GM19463 (cell line): ENCODE measurements at regions not wholly inside any gene's neighbourhood (a gene's known extent, or its start where the extent isn't known, plus 50 kb on each side); places are given as distances from the start of the nearest gene placed in this dataset.

Source experiments
- ATAC-seq: cut with Tn5 transposase; IDR thresholded peaks from one replicate; pipeline ENCODE4 v1.9.1; 2021; ENCODE audit warnings: mild to moderate bottlenecking, moderate library complexity; ENCODE audit not compliant: unreplicated experiment

DNA sequence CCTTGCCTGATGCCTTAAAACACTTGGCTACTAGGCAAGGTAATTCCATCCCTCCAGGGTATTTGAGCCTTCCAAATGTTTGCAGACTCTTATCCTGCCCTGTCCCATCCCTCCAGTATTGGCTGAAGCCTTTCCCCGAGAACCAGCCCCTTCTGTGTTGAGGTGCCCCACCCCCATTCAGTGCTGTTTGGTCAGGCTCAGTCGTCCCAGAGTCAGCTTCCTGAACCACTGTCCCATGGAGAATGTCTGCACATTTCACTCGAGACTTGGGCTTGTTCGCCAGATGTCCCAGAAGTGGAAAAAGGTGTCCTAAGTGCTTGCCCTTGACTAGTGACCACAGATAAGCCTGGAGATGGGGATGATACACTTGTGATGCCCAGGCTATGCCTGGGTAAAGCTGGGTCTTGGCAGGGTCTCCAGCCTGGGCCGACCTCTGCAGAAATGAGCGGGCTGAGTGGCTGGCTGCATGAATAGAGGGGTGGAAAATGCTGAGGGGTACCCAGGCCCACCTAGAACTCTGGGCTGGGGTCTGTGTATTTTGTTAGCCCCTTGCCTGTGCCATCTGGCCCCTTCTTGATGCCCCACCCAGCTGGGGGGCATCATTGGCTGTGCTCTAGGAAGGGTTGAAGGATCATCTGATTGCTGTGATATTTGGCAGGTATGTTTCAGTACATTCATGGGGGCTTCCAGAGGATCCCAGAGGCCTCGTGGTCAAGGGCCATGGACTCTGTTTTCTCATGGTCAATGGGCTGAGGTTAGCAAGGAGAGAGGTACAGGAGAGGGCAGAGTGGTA, 178.4 kb downstream of the MACROH2A1 start:
- no peak for ATAC-seq

DNA sequence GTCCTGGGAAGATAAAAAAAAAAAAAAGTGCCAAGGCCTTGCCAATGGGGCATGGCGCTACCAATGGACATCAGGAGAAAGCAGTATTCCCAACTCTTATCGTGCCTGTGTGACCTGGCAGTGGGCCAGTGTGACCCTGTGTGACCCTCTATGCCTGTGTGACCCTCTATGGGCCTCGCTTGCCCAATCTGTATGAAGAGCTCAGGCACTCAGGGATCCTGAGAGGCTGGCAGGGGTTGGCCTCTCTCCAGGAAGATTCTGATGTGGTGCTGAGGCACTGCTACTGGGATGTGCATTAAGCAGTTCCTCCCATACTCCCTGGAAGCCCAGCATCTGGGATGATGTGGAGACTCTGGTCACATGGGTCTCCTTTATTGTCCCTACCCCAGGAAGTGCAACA, 179.2 kb downstream of the MACROH2A1 start:
- ATAC-seq = no peak

DNA sequence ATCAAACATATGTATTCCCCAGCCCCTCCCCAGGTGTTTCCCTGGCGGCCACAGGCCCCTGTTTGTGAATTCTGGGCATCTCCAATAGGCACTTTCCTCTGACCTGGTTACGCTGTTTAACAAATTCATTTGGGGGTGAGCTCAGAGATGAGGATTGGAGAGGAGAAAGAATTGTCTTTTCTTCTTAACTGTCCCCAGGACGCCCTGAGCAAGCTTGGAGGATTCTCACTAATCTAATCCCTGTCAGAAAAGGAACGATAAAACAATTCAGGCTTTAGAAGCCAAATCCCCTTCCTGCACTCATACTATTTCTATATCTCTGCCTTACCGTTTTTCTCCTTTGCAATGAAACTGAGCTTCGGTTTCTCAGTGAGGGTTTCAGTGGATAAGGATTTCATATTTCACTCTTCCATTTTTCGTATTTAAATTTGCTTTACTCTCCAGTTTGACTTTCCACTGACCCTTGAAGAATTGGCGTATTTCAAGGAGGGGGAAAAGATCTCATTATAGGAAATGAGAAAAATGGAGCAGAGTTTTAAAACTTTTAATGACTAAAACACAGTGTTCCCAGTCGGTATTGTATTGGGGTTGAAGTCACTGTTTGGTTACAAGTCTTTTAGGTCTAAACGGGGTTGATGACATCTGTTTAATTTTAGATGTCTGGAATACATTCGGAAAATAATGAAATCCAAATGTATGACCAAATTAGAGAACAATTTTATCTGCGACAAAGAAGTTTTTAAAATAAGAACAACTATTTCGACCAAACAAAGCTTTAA, 180.1 kb downstream of the MACROH2A1 start:
- ATAC-seq = no peak

DNA sequence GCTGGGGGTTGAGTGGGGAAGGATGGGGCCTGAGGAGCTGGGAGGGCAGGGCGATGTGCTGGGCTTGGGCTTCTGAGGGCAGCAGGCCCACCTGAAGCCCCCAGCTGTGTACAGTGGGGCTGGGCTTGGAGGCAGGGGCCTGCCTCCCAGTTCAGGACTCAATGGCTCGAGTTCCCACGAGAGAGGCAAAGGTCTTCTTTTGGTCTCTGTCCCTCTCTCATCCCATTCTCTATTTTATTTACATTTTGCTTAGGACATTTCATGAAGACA, 180.6 kb downstream of the MACROH2A1 start:
- no peak for ATAC-seq

DNA sequence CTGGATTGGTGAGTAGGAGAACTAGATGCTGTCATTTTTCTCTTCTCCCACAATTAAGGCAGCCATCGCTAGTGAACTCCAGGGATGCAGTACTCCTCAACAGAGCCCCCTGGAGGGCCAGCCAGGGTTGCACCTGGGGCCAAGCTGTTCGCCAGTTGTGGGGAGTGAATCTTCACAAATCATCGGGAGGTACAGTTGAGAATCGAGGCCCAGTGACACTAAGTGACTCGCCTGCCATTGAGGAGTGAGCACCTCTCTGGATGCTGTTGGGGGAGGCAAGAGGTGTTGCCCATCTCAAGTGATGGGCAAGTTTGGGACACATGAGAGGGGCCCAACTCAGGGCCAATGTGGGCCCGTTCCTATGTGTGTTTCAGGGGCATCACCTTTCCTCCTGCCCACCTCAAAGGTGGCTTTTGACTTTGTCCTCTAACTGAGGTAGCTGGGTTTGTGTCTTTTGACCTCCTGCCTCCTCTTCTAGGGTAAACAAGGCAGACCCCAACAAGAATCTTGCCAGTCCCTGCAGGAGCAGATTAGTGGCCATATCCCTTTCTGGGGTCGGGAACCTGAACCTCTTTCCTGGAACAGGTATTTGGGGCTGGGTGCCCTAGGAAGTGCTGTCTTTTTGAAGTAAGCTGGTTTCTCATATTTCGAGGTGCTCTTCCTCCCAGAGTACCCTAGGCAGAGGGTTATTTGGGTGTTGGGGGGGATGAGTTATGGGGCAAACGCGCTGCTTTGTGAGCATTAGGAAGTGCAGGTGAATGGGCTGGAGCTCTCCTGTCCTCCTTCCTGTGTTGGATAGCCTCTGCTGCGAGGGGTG, 181.2 kb downstream of the MACROH2A1 start:
- no peak for ATAC-seq

DNA sequence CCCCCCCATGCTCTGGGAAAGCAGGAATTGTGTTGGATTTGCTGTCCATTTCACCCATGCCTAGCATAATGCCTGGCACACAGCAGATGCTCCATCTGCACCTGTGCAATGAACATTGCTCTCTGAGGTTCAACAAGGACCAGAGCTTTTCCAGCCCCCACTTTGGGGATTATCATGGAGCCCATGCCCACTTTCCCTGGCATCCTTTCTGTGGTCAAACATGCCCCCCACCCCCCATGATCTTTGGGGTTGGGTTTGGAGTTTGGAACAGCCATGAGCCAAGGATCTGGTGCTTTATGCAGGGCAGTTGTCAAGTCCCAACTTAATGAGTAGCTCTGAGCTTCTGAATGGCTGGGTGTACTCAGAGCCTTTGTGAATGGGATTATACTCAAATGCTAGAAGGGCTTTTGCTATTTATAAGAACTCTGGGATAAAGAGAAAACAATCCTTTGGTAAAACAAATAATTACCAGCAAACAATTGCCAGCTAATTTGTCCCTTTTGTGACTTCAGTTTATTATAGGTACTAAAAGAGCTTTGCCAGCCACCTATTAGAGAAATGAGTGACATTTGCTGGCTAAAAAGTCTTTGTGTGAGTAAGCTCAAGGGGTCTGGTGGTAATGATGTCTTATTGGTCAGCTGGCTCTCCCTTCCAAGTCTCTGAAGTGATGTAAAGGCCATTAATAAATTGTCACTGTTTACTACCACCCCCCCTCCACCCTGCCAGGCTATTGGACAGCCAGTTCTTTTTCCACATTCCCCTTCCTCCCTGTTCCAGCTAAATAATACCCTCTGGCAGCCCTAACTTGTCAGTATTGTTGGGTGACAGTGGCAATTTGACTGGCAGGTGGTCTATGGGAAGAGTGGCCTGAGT, 182.3 kb downstream of the MACROH2A1 start:
- ATAC-seq = no peak

DNA sequence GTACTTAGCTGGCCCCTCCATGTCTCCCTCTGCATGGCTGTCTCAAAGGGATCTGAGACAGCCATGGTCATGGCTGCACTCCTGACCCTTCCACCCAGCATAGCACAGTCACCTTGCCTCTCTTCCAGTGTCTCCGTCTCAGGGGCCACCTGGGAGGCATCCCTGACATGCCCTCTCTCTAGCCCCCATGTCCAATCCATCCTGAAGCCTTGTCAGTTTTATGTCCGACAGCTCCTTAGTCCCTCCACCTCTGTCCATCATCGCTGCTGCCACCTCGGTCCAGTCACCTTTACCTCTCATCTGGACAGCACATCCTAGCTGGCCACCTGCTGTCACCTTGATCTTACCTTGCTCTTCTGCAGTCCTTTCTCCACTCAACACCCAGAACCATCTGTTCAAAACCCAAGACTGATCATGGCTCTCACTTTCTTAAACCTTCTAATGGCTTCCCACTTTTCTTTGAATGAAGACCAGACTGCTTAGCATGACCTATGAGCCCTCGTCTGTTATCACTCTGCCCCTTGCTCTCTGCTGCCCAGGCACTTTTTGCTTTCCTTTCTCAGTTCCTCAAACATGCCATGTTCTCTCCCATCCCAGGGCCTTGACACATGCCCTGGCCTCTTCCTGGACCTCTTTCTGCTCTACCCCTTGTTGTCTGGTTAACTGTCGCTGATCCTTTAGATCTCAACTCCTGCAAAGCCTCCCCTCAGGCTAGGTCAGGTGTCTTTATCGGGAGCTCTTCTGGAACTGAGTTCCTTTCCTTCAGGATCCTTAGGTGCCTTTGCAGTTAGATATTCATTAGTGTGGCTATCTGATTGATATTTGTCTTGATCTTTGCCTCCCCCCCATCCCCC, 181.8 kb upstream of the PITX1 start:
- no peak for ATAC-seq

DNA sequence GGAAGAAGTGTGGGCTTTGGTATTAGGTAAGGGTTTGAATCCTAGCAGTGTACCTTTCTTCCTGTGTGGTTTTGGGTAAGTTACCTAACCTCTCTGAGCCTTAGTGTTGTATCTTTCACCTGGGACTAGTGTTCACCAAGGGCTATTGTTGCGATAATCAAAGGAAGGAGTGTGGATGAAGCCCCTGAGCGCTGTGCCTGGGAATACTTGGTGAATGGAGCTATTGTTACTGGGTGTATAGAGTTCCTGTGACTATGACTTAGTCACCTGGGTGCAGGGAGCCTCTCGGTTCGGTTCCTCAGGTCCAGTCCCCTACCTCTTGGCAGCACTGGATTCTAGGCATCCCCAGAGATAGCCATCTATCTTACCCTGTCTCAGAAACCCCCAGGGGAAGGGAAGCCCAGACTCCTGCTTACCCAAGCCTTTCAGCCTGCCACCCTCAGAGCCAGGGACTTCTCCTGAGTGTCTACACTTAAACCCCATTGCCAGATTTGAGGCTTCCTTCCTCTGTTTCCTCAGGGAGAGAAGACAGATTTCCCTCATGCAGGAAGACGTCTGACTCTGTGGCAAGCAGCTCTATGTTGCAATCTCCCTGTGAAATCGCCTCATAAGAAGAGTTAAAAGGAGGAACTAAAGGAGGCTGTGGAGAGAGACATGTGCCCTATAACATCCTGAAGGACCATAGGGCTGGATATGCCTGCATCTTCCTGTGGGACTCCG, 181.0 kb upstream of the PITX1 start:
- ATAC-seq = no peak

DNA sequence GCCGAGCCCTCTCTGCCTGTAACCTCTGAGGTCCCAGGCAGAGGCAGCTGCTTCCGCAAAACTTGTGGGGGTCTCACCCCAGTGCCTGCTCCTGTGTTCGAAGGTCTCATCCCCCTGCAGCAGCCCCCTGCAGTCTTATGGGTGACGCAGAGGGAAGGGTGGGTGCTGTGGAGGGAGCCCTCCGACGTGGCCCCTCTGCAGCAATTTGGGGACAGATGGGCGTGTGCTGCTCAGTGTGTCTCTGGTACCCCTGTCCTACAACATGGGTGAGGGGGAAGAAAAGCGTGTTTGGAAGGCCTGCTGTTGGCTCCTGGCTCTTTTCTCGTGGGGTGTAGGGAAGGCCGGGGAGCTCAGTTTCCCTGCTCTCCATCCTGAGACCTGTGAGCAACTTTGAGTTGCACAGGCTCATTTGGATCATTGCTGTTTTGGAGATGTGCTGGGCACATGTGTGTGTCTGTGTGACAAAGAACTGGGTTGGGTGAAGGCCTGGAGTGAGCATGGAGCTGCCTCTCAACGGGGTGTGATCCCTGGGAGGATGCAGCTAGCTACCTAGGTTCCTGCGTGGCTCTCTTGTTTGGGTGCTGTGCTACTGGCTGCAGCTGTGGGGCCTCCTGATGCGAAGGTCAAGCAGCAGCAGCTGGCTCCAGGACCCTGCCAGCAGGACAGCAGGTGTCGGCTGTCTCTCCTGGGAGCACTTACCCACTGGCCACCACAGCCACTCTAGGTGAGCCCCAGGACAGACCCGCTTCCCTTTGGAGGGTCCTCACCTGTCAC, 179.6 kb upstream of the PITX1 start:
- no peak for ATAC-seq

DNA sequence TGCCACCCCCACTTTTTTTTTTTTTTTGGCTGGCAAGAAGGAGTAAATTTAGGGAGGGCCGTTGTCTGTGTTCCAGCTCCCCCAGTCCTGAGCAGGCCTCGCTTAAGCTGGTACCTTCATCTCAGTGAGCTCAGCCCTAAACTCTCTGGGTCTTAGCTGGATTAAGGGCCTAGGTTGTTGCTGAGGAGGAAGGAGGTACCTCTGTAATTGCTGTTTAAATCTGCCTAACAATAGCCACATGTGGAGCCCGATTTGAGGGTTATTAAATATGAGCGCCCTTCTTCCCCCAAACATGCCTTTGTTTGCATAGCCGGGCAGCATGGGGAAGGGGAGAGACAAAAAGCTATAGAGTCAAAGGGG, 179.0 kb upstream of the PITX1 start:
- ATAC-seq = no peak

DNA sequence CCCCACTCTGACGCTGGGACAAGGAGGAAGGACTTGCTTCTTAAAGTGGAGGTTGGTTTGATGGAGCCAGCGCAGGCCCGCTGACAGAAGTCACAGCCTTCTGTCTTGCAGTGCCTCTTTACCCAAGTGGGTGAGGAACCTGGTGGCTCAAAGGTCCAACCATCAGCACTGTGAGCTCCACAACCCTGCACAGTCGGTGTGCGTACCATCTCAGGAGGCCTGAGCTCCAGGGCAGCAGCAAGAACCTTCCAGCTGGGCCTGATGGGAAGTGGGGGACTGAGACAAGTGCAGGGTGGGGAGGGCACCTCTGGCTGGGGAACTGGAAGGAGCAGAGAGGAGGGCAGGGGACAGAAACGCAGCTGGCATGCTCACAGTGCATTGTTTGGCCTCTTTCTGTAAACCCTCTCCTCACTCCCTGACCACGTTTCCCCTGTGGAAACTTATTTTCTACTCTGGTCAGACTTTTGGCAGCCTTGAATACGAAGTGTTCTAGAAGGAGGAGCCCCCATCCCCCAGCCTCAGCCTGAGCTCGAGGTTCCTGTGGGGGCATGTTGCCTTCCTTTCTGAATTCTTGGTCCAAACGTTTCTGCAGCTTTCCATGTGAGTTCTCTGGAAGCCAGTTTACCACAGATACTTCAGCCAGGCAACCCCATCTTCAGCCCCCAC, 178.5 kb upstream of the PITX1 start:
- no peak for ATAC-seq

DNA sequence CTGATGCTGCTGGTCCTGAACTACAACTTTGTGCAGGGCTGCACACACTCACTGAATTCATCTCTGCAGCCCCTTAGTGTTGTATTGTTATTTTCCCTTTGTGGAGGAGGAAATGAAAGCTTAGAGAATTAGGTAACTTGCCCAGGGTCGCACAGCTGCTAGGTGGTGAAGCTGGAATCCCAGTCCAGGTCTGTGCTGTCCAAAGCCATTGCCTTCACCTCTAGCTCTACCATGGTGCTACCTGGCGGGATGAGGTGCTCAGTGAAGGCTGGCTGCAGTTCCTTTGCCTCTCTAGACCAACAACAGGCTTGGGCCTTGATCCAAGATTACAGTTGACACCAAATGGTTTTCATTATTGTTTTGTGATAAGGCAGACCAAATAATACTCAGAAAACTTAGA, 177.8 kb upstream of the PITX1 start:
- ATAC-seq = no peak

DNA sequence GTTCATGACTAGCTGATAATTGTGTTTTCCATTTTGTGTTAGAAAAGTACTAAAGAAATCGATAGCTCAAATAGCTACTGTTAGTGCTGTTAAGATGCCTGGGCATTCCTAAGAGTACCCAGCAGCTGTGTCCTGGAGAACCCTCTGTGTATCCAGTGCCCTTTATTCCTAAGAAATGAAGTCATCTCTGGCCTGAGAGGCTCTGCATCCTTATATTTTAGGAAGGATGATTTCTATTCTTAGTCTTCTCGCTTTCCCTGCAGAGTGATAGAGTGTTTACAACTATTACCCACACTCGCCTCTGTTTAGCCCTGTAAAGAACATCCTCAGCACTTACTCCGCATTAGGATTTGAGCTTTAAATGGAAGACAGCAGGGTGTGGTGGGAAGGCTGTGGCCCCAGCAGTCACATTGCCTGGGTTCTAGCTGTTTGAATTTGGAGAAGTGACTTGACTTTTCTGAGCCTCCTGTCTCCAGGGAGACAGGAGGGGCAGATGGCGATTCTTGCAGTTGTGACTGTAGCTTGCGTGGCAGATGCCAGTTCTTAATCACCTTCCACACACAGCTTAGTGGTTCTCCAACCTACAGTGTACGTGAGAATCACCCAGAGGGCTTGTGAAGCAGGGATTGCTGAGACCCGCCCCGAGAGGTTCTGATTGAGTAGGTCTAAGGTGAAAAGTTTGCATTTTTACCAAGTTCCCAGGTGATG, 177.2 kb upstream of the PITX1 start:
- ATAC-seq = no peak

DNA sequence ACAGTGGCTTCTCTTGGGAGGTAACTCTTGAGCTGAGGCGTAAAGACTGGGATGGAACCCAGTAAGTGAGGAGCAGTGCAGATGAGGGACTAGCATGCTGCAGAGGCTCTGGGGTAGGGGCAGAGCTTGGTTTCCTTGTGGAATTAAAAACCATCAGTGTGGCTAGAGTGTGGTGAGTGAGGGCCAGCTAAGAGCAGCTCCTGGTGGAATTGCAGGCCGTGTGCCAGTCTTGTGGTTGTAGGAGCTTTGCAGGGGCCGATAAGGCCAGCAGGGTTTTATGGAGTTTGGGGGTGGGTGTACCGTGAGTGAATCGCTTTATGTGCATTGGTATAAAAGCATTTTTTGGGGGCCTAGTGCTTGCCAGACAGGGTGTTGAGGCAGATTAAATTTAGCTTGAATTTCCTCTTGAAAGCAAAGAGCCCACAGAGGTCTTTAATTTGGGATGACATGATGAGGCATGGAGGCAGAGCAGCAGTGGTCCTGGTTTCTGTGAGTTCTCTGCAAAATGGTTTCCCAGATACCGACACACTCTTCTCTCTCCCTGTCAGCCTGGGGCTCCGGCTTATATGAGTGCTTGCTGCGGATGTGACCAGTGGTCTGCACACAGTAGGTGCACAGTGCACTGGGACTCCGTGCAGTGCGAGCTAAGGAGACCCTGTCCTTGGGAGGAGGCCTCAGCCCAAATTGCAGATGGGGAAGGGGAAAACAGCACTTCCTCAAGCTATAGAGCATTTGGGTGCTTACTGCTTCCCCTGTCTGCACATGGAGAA, 176.4 kb upstream of the PITX1 start:
- ATAC-seq = no peak

DNA sequence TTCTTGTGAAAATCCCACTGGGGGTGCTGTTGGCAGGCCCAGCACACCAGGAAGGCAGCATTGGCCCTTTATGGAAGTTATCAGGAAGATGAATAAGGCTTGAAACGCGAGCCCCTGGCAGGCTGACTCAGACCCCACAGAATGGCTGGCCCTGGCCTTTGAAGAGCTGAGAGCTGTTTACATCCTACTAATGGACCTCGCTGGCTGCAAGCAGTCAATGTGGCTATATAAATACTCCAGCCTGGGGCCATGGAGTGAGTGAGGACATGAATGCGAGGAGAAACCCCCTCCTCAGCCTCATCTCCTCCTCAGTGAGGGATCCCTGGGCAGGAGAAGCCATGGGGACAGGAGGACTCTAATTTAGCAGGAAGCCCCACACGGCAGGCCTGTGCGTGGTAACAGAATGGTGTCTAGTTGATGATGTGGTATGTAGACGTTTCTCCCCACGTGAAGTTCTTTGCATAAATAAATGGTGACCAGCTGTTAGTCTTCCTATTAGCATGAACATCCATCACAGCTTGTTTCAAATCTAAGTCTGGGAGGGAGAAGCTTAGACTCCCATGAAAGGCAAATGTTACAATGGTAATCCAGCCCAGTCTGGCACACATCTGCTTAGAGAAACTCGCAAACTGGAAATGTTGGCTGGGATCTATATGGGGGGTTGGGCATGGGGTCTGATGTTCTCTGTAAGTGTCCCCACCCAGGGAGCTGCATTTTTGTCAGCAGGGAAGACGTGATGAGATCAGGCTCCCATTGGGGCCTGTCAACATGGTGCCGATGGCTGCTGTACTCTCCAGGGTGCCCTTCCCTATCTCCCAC, 175.1 kb upstream of the PITX1 start:
- no peak for ATAC-seq

DNA sequence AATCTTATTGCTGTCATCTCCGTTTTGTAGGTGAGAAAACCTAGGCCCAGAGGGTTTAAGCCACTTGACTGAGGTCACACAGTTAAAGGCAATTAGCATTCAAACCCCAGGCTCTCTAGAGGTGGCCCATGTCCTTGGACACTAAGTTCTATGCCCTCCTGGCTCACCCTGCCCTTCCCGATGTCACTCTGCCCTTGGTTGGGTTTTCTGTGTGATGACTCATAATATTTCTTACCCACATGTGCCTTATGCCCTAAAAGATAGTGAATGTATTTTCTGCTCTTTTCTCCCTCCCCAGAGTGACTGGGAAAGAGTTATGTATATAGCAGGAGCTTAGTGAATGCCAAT, 174.5 kb upstream of the PITX1 start:
- no peak for ATAC-seq
